ENCODE measurements at regions not wholly inside any gene's neighbourhood (a gene's known extent, or its start where the extent isn't known, plus 50 kb on each side); places are given as distances from the start of the nearest gene placed in this dataset.

- TF ChIP-seq CTCF (IDR thresholded peaks at IDR 0.05) (no peak), POLR2AphosphoS5 (IDR thresholded peaks at IDR 0.05) (no peak), POLR2A (IDR thresholded peaks at IDR 0.05) (no peak)
Observed at GRCh38 chr20:39825950-39826349, 863.1 kb downstream of the MAFB start.

Data from sigmoid colon (tissue), 4 donors.